ENCODE measurements at regions not wholly inside any gene's neighbourhood (a gene's known extent, or its start where the extent isn't known, plus 50 kb on each side); places are given as distances from the start of the nearest gene placed in this dataset.
"Not testable (repeated sequence)": the region's sequence is repeated elsewhere in the genome, so short reads cannot be mapped to it uniquely, and the experiment has no call there.

- no peak for DNase-seq
- no peaks in the 10 kb centered on the region for H3K9me3 ChIP-seq
- H3K4me3 ChIP-seq: no peak overlapping the region
- no peak for ATAC-seq
- intact Hi-C loops (cut with DNase I, micrococcal nuclease): no loop called here
- H3K36me3 ChIP-seq (ENCODE audit: low read depth): no peaks in the 10 kb centered on the region
- TF ChIP-seq CTCF (IDR thresholded peaks at IDR 0.05): no peak
- no peaks in the 10 kb centered on the region for H3K4me1 ChIP-seq (ENCODE audit: low read depth)
Observed at GRCh38 chr3:125715651-125716050, 120.4 kb upstream of the OSBPL11 start.

- H3K9me3 ChIP-seq; H3K36me3 ChIP-seq (ENCODE audit: low read depth); ATAC-seq; DNase-seq; intact Hi-C loops (cut with DNase I, micrococcal nuclease); H3K4me3 ChIP-seq; H3K4me1 ChIP-seq (ENCODE audit: low read depth): not testable (repeated sequence)
Observed at GRCh38 chr3:125732151-125732550, 136.9 kb upstream of the OSBPL11 start.

- DNase-seq; H3K9me3 ChIP-seq; ATAC-seq; H3K36me3 ChIP-seq (ENCODE audit: low read depth); intact Hi-C loops (cut with DNase I, micrococcal nuclease); H3K4me1 ChIP-seq (ENCODE audit: low read depth); H3K4me3 ChIP-seq: not testable (repeated sequence)
Observed at GRCh38 chr3:125741991-125742718, 146.9 kb upstream of the OSBPL11 start.

- H3K9me3 ChIP-seq; intact Hi-C loops (cut with DNase I, micrococcal nuclease); H3K36me3 ChIP-seq (ENCODE audit: low read depth); ATAC-seq; H3K4me3 ChIP-seq; H3K4me1 ChIP-seq (ENCODE audit: low read depth): not testable (repeated sequence)
- DNase-seq: peak in 1 of 3 donors; percentile 11
Observed at GRCh38 chr3:125742845-125743244, 147.5 kb upstream of the OSBPL11 start.

GRCh38 chr3:125757050-125757449, 161.8 kb upstream of the OSBPL11 start:
- H3K36me3 ChIP-seq (ENCODE audit: low read depth); H3K4me3 ChIP-seq; DNase-seq; H3K4me1 ChIP-seq (ENCODE audit: low read depth); ATAC-seq; intact Hi-C loops (cut with DNase I, micrococcal nuclease); H3K9me3 ChIP-seq: not testable (repeated sequence)

GRCh38 chr3:125758641-125759130, 163.4 kb upstream of the OSBPL11 start:
- DNase-seq; H3K4me3 ChIP-seq; H3K4me1 ChIP-seq (ENCODE audit: low read depth); H3K36me3 ChIP-seq (ENCODE audit: low read depth); H3K9me3 ChIP-seq; intact Hi-C loops (cut with DNase I, micrococcal nuclease); ATAC-seq: not testable (repeated sequence)

- H3K4me3 ChIP-seq; H3K4me1 ChIP-seq (ENCODE audit: low read depth); ATAC-seq; H3K36me3 ChIP-seq (ENCODE audit: low read depth); DNase-seq; H3K9me3 ChIP-seq; intact Hi-C loops (cut with DNase I, micrococcal nuclease): not testable (repeated sequence)
Observed at GRCh38 chr3:125762601-125763000, 167.3 kb upstream of the OSBPL11 start.

- peak; percentile 68 for ATAC-seq
- H3K36me3 ChIP-seq (ENCODE audit: low read depth); intact Hi-C loops (cut with DNase I, micrococcal nuclease); H3K9me3 ChIP-seq; H3K4me1 ChIP-seq (ENCODE audit: low read depth): not testable (repeated sequence)
- H3K4me3 ChIP-seq: peak overlapping the region; percentile 17
- DNase-seq: peak; percentile 47 to 83 (median 66)
- peak; percentile 41 for TF ChIP-seq CTCF (IDR thresholded peaks at IDR 0.05)
Observed at GRCh38 chr3:125766285-125766826, 171.1 kb upstream of the OSBPL11 start.

GRCh38 chr3:125766931-125767330, 171.6 kb upstream of the OSBPL11 start:
- intact Hi-C loops (cut with DNase I, micrococcal nuclease); ATAC-seq: not testable (repeated sequence)

More at GRCh38 chr3:125766931-125767330, 171.6 kb upstream of the OSBPL11 start:
- H3K4me1 ChIP-seq (ENCODE audit: low read depth); H3K4me3 ChIP-seq; H3K9me3 ChIP-seq; H3K36me3 ChIP-seq (ENCODE audit: low read depth): not testable (repeated sequence)
- DNase-seq: peak in 2 of 3 donors; percentile 46 to 56

Data from mucosa of descending colon (tissue), 3 donors.